ENCODE measurements at regions not wholly inside any gene's neighbourhood (a gene's known extent, or its start where the extent isn't known, plus 50 kb on each side); places are given as distances from the start of the nearest gene placed in this dataset.

DNA sequence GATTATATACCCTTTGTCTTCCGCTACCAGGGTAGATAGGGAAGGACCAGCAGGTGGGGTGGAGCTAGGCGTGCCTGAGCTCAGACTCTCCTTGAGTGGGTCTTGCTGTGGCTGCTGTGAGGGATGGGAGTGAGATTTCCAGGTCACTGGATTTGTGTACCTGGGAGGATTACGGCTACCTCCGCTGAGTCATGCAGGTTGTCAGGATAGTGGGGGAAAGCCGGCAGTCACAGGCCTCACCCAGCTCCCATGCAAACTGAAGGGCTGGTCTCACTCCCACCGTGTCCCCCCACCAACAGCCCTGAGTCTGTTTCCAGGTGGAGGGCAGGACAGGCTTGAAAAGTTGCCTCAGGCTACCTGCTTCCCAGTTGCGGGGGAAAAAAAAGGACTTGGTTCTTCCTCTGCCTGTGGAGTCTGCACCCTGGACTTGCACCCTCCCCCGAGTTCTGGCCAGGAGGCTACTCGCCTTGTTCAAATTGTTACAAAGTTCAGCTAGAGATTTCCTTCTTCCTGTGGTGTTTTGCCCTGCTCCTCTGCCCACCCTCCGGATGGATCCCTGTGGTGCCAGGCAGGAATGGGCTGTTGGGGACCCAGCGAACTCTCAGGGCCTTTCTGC lies 268.3 kb downstream of the VAPA start:
- no peak for DNase-seq

GRCh38 chr18:10184776-10185175 lies 269.7 kb upstream of the APCDD1 start:
- DNase-seq: no peak

- no peak for DNase-seq
Observed at GRCh38 chr18:10188971-10189810, 265.2 kb upstream of the APCDD1 start.

GRCh38 chr18:10190564-10190963 lies 263.9 kb upstream of the APCDD1 start:
- DNase-seq: no peak

DNA sequence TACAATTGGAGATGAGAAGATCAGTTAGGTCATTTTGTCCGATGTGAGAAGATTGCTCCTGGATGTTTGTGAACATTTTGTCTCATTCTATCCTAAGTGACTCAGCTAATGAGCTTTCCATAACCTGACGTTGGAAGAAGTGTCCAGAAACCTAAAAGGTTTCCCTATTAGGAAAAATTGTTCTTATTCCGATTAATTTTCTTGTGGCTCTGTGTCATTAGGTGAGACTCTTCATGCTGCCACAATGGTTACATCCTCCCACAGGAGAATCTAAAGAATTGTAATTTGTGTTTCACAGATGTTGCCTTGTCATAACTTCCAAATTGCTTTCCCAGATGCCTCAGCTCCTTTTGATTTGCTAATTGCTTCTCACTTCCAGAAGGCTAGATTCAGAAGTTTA lies 261.0 kb upstream of the APCDD1 start:
- no peak for DNase-seq

DNA sequence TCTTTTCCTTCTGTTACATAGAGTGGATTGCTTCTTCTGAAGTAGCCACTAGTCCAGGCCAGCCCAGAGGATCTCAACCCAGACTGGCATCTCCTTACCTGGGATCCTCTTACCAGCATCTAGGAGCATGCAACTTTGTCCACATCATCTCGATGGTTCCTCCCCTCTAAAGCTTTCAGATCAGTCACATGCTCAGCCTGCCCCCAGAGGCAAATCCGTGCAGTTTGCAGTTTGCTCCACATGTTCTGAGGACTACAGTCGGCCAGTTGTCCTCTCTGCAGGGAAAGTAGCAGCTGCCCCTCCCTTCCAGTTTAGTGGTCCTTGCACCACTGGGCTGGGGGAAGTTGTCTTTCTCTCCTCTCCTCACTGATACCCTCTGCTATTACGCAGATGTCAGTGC lies 259.8 kb upstream of the APCDD1 start:
- no peak for DNase-seq

- DNase-seq: no peak
Observed at GRCh38 chr18:10195529-10195928, 258.9 kb upstream of the APCDD1 start.

DNA sequence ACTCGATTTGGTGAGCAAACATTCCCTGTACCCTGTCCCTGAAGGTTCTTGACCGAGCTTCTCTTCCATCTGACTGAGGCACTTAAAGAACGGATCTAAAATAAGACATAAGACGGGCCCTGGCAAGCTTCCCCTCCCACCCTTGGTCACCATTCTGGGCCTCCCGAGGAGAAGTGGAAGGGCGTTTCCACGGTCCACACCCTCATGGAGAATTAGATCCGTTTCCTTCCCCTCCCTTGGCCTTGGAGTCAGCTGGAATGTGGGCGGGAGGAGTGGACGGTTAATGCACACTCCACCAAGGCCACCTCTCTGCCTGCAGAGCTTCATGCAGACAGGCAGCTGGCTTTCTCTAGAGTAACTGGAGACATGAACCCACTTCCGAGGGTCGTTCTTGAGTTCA lies 257.3 kb upstream of the APCDD1 start:
- no peak for DNase-seq

DNA sequence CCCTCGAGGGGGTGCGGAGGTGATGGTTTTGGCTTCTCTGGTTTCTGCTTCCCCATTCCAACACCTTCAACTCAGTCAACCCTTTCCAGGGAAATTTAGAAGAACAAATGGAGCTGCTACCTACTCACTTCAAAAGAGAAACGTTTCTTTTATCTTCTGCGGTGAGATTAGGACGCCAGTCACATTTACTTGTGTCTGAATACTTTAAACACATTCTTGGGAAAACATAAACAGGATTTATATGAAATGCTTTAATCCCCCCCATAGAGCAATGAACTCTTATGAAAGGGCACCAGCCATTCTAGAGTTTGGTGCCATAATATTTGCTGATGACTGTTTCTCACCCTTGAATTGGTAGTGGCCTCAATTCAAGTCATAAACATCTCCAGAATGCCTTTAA lies 253.2 kb upstream of the APCDD1 start:
- DNase-seq: no peak

DNA sequence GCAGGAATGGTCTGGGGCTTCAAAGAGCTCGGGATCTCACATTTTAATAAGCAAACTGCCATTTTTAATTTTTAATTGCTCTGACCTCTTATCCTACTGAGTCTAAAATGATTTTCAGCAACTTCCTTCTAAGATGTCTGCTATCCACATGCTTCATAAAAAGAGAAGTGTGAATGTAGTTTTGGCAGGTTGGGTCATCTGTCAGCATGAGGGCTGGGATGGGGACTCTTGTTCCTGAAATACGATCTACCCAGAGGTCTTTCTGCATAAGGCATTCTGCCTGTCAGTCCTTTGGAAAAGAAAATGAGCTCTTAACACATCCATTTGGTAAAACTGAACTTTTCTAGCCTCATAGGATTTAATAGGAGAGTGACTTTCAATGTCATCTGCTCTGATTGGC lies 252.8 kb upstream of the APCDD1 start:
- DNase-seq: no peak

DNA sequence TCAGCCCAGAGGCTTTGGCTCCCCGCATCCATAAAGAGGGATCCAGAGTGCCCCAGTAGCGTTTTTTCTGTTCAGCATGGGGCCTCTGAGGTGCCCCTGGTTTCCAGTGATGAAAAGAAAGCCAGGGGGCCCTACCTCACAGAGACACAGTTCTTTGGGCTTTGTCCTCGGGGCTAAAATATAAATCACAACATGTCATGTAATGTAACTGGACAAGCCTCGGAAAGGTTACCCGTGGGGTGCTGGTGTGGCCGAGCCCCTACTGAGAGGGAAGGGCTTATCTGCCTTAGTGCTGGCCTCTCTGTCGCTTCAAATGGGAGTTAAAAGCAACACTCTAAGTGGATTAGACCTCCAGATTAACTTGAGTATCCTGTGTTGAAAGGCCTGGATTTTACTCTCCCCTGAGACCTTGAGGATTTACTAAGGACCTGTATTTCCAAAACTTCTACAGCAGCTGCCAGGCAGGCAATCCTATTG lies 251.6 kb upstream of the APCDD1 start:
- no peak for DNase-seq

DNA sequence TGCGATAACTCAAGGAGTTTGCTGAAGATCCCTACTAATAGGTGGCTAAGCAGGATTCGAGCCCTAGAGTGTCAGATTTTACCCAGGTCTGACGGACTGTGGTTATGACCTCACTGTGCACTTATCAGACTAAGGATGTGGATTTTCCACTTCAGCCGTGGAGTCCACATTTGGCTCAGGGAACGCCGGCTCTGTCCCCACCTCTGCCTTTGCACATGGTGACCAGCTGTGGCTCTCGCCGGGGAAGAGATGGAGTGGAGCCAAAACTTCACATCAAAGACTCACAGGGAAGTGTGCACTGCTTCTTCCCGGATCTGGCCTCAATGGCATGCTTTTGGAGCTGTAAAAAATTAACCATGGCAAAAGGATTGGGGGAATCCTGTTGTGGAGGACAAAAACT lies 249.3 kb upstream of the APCDD1 start:
- DNase-seq: no peak

GRCh38 chr18:10207682-10208345 lies 246.6 kb upstream of the APCDD1 start:
- DNase-seq: no peak

DNA sequence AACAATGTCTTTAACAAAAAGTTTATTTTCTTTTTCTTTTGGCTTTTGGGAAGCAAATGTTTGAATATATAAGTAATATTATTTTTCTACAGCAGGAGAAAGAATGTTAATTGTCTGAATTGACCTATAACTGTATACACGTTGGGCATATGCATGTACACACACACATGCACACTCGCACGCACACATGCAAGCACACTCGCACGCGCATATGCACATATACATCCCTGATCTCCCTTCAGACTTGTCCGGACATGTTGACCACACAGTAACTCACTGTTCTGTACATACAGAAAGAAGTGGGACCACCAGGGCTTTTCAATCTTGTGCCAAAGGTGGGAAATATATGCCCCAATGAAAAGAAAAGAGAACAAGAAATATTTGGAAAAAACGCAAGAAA lies 245.1 kb upstream of the APCDD1 start:
- DNase-seq: no peak

- DNase-seq: no peak
Observed at GRCh38 chr18:10210057-10210633, 244.3 kb upstream of the APCDD1 start.

DNA sequence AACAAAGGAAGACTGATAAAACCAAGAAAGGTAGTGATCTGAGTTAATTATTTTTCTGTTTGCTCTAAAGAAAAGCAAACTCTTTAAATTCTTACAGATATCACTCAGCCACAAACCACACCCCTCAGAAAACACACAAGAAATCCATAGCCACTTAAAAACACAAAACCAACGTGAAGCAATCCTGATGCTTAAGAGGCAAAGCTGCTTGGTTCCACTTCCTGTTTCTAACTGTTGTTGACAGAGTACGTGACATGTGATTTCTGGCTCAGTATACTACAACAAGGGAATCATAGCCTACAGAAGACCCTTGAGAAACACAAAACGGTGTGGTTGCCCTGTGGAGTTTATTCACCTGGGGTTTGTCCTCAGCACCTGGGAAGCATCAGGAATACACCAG lies 240.9 kb upstream of the APCDD1 start:
- peak; percentile 41 for DNase-seq

- no peak for DNase-seq
Observed at GRCh38 chr18:10215446-10215845, 239.0 kb upstream of the APCDD1 start.

- DNase-seq: no peak
Observed at GRCh38 chr18:10216791-10217190, 237.6 kb upstream of the APCDD1 start.

GRCh38 chr18:10217211-10217610 lies 237.2 kb upstream of the APCDD1 start:
- no peak for DNase-seq

DNA sequence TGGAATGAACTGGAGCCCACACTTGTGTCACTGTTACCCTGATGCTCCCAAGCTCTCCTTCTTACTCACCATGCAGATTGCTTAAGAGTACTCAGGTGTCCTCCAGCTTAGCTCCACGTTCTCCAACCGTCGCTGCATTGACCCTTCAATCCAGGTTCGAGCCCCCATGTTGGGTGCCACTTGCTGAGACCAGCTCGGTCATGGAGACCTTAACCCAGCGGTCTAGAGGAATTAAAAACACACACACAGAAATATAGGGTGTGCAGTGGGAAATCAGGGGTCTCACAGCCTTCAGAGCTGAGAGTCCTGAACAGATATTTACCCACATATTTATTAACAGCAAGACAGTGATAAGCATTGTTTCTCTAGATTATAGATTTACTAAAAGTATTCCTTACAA lies 229.1 kb upstream of the APCDD1 start:
- DNase-seq: no peak

DNA sequence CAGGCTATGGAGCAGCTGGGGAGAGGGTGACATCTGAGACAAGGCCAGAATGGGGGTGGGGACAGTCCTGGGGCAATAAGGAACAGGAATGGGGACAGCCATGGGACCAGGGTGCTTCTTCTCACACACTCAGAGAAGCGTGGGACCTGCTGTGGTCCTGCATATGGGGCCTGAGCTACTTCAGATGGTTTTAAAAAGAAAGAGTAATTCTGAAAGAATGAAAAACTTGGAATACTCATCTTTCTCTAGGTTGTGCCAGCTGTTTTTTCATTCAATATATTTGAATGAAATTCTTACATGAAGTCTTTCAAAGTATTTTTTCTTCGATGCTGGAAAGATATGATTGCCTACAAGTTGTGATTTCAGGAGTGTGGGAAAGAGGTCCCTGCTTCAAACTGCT lies 227.5 kb upstream of the APCDD1 start:
- DNase-seq: no peak

DNA sequence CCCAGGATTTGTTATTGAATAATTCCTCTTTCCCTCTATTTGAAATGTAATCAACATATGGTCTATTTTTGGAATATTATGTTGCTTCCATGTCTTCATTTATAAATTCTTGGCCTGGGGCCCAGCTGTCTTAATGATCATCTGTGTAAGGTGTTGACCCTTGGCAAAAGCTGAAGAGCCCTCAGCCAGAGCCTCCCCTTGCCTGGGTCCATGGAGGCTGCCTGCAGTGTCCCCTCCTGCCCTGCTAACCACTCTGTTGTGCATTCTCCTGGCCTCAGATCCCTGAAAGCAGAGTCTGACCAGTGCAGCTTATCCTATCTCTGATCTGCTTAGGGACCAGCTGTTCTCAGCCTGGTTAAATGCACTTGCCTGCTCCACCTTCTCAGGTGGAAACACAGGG lies 226.1 kb upstream of the APCDD1 start:
- no peak for DNase-seq

DNA sequence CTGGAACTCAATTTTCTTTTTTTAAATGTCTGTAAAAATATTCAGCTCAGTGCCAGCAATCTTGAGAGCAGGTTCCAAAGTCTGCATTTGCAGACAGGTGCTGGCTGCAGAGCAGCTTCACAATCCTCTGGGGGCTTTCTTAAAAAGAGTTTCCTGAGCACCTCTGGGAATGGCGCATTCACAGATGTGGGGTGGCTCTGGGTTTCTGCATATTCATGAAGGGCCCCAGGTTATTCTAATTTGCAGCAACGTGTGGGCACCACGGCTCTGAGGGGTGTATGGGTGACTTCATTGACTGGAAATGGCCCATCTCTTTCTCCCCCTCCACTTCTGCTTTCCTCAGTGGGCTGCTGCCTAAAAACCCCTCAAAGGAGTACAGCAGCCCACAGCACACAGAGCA lies 225.0 kb upstream of the APCDD1 start:
- no peak for DNase-seq

- DNase-seq: no peak
Observed at GRCh38 chr18:10230072-10230471, 224.4 kb upstream of the APCDD1 start.
